GM19351 (cell line): ENCODE measurements at regions not wholly inside any gene's neighbourhood (a gene's known extent, or its start where the extent isn't known, plus 50 kb on each side); places are given as distances from the start of the nearest gene placed in this dataset.
"Not testable (repeated sequence)": the region's sequence is repeated elsewhere in the genome, so short reads cannot be mapped to it uniquely, and the experiment has no call there.

ENCODE experiments used
- ATAC-seq: cut with Tn5 transposase; IDR thresholded peaks from one replicate; pipeline ENCODE4 v1.9.1; 2021; ENCODE audit warnings: mild to moderate bottlenecking, moderate library complexity; ENCODE audit not compliant: unreplicated experiment

- no peak for ATAC-seq
These were observed 171.2 kb downstream of the TMEM167A start for GRCh38 chr5:82905986-82906385.

DNA sequence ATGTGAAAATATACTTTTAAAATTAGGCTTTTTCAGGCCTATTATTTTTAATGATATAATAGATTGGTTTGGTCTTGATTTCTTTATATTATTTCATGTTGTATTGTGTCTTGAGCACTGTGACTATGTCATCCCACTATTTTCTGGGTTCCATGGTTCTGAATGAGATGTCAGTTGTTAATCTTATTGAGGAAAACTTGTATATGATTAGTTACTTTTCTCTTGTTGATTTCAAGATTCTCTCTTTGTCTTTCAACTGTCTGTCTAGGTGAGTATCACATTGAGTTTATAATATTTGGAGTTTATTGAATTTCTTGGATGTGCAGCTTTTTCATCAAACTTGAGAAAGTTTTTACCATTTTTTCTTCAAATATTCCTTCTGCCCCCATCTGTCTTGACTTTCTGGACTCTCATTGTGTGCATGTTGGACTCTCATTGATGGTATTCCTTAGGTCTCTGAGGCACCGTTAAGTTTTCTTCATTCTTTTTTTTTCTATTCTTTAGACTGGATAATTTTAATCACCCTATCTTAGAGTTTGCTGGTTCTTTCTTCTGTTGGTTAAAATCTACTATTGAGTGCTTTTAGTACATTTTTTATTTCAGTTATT is 175.8 kb downstream of the TMEM167A start:
- ATAC-seq, result no peak

GRCh38 chr5:82894716-82895115 is 182.5 kb downstream of the TMEM167A start:
- ATAC-seq, result no peak

GRCh38 chr5:82889088-82889487 is 188.1 kb downstream of the TMEM167A start:
- no peak for ATAC-seq

DNA sequence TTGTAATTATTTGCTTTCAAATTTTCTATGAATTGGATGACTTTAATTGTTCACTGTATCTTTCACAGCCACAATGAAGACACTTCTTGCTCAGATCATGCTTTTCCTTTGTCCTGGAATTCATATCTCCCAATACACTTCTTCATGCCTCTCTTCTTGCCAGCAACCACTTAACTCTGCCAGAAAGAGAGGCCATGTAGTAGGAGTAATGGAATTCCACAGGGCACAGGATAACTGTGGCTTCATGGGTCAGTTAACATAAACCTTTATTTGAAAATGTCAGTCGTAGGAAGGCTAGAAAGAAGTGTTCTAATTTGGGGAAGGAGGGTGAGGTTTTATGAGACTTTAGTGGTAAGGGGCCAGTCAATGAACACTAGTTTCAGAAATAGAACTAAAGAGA is 190.3 kb downstream of the TMEM167A start:
- ATAC-seq, result no peak

DNA sequence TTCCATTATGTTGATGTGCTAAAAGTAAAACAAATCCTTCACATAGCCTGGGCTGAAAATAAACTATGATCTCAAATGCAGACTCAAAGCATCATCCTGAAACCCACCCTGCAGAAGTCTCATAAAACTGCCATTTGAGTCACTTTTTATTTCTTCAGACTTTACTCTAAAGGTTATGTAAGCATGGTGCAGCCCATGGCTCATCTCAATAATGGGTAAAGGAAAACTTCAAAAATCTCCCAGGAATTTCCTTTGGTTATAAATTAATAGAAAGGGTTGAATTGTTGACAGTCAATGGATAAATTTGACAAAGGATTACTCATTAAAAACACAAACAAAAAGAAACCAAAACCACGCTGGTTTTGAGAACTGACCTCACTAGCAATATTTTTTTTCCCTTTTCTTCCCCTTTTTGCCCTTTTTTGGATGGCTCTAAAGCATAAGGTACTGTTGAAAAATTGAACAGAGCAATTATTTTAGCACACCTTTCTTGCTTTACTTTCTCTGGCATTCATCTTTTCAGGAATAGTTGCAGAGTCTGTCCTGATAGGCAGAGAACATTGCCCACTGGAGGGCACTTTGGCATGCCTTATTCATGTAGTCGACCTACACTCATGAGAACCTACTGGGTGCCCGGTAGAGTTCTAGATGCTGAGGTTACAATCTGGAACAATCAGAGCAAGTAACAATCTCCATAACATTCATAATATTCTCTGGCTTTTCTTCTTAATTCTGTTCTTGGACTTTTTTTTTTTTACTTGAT is 191.4 kb downstream of the TMEM167A start:
- peak; percentile 55 for ATAC-seq

- no peak for ATAC-seq
These were observed 192.2 kb downstream of the TMEM167A start for GRCh38 chr5:82884821-82885471.

GRCh38 chr5:82882316-82882715 is 194.9 kb downstream of the TMEM167A start:
- no peak for ATAC-seq

- peak; percentile 38 for ATAC-seq
These were observed 195.5 kb downstream of the TMEM167A start for GRCh38 chr5:82881571-82882174.

- no peak for ATAC-seq
These were observed 198.1 kb downstream of the TMEM167A start for GRCh38 chr5:82879089-82879488.

GRCh38 chr5:82873452-82873851 is 203.7 kb downstream of the TMEM167A start:
- ATAC-seq, result no peak

DNA sequence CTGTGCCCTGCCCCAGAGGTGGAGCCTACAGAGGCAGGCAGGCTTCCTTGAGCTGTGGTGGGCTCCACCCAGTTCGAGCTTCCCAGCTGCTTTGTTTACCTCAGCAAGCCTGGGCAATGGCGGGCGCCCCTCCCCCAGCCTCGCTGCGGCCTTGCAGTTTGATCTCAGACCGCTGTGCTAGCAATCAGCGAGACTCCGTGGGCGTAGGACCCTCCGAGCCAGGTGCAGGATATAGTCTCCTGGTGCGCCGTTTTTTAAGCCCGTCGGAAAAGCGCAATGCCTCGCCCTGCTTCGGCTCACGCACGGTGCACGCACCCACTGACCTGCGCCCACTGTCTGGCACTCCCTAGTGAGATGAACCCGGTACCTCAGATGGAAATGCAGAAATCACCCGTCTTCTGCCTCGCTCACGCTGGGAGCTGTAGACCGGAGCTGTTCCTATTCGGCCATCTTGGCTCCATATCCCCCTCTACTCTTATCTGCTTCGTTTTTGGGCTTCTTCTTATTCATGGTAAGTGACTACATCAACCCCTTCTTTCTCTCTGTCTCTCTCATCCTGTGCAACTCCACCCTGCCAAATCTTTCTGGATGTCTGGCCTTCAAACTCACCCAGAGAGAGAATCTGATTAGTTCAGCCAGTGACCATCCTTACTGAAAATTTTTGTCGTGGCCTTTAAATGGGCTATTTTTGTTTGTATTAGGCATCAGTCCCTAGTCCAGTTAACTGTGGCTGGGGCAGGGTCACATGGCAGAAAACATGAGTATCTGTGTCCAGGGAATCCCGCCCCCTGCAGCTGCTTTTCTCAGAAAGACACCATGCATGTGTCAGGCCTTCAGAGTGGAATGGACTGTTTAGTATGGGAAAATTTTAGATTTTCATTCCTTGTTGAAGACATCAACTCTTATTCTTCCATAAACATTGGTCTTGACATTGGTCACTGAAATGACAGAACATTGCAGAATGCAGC is 204.6 kb downstream of the TMEM167A start:
- ATAC-seq, result not testable (repeated sequence)

GRCh38 chr5:82865625-82866024 is 211.6 kb downstream of the TMEM167A start:
- no peak for ATAC-seq

DNA sequence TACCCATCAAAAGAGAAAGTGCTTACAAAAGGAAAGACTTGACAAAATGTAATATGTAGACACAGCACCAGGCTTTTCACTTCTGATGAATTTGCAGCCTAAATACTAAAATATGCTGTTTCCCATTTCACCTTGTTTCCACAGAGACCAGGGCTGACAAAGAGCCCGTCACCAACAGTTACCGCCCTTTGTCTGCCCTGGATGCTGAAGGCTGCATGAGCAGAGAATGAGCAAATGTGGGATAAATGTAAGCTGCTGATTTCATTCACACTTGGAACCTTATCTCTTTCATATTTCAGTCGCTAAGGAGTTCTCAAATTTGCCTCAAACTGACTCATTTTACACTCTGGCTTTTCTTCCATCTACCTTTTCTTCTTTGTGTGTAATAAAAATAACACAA is 213.9 kb downstream of the TMEM167A start:
- ATAC-seq, result no peak

- ATAC-seq, result no peak
These were observed 214.5 kb downstream of the TMEM167A start for GRCh38 chr5:82862711-82863110.

GRCh38 chr5:82862261-82862660 is 214.9 kb downstream of the TMEM167A start:
- no peak for ATAC-seq

DNA sequence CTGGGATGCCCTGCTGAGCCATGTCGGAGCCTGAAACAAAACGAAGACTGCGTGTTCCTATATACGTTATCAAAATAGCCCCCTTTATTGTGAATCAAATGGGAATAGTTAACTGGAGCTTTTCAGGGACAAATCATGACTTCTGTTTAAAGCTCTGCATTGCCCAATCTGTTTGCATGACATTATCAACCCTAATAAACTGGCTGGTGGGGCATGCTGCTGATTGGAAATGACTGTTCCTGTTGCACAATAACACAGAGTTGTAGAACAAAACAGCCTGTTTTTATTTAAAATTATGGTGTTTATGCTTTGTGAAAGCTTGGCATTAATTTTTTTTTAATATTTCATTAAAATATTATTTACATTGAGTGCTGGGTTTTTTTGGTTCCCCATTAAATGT is 215.5 kb downstream of the TMEM167A start:
- ATAC-seq, result no peak

DNA sequence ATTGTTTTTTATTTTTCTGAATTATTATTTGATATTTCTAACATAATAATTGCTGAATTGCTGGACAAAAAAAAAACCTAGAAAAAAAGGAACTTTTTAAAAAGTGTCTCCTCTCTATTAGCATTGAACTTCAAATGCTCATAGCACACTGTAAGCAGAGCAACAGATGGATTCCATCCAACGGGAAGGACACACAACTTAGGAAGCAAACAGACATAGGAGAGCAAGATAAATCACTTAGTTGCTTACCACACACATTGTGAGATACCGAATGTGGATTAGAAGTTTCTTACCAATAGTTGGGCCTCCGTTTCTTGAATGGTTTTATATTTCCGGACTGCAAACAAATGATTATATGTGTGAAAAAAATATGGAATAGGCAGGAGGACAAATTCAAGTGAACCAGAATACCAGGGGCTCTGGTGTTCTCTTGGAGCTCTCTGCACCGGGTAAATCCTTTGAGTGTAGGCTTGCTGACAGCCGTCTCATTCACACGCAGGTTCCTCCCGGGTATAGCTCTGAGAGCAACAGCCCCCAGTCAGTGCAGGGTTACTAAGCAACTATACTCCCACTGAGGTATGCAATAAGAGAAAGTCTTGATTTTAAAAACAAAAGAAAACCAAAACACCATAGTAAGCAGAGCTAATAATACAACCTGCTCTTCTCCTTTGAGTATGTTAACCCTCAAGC is 217.6 kb downstream of the TMEM167A start:
- no peak for ATAC-seq

- no peak for ATAC-seq
These were observed 218.8 kb downstream of the TMEM167A start for GRCh38 chr5:82858151-82859025.
